ENCODE measurements at regions not wholly inside any gene's neighbourhood (a gene's known extent, or its start where the extent isn't known, plus 50 kb on each side); places are given as distances from the start of the nearest gene placed in this dataset.

DNA sequence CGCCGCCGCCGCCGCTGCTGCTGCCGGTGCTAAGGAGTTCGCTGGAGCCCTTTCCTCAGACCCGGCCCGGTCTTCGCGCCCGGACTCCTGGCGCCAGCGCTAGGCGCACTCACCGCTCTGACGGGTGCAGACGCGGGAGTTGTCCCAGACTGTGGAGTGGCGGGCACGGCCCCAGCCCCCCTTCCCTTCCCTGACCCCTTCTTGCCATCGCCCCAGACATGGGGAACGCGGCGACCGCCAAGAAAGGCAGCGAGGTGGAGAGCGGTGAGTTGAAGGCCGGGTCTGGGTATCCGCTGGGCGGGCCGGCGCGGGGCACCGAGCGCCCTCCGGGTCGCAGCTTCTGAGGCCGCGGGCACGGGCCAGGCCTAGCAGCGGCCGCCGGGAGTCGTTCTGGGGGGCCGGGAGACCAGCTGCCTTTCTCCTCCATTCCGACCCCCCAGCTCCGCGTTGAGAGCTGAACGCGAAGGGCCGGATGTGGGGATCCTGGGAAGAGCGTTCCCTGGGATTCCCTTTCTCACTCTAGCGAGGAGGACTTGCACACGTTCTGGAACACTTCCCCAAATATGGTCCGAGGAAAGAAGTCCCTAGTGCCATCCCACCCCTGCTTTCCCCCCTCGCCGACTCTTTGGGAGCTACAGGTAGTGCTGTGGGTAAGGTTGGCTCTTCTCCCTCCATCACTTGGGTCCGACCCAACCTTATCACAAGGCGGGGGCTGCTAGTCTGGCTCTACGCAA is 65.8 kb upstream of the PRKACB start:
- peak overlapping the region; percentile 87 for H3K4me3 ChIP-seq
- no peak for TF ChIP-seq CTCF (IDR thresholded peaks at IDR 0.05; ENCODE audit: control extremely low read depth, extremely low read depth)
- H3K27me3 ChIP-seq (ENCODE audit: control insufficient read depth in 3 of 3, insufficient read depth in 3 of 3, low read length in 2 of 3), result no peaks in the 10 kb centered on the region
- peak overlapping the region; percentile 52 to 90 for H3K9ac ChIP-seq (ENCODE audit: insufficient read depth in 1 of 2, low read length in 2 of 2)
- WGBS, 2 donors, result 1% methylated on average over 55 to 61 of the region's 61 CpGs
- peaks cover 0 to 3% (median 0%) of the 10 kb centered on the region in 4 donors for H3K36me3 ChIP-seq (ENCODE audit: control insufficient read depth in 4 of 4, insufficient read depth in 4 of 4, low read length in 4 of 4)
- H3K9me3 ChIP-seq (ENCODE audit: control insufficient read depth in 4 of 4, insufficient read depth in 3 of 4, low read length in 3 of 4), result no peaks in the 10 kb centered on the region
- ATAC-seq (ENCODE audit: insufficient read depth, low FRiP score) (peak; percentile 42), DNase-seq (peak; percentile 55 to 67 (median 65))
- peaks cover 0 to 17% (median 3%) of the 10 kb centered on the region in 5 donors for H3K4me1 ChIP-seq (ENCODE audit: control insufficient read depth in 5 of 5, insufficient read depth in 5 of 5, low read length in 5 of 5)
- peak overlapping the region; percentile 83 to 85 for H3K27ac ChIP-seq (ENCODE audit: low read depth in 1 of 2, low read length in 1 of 2)

DNA sequence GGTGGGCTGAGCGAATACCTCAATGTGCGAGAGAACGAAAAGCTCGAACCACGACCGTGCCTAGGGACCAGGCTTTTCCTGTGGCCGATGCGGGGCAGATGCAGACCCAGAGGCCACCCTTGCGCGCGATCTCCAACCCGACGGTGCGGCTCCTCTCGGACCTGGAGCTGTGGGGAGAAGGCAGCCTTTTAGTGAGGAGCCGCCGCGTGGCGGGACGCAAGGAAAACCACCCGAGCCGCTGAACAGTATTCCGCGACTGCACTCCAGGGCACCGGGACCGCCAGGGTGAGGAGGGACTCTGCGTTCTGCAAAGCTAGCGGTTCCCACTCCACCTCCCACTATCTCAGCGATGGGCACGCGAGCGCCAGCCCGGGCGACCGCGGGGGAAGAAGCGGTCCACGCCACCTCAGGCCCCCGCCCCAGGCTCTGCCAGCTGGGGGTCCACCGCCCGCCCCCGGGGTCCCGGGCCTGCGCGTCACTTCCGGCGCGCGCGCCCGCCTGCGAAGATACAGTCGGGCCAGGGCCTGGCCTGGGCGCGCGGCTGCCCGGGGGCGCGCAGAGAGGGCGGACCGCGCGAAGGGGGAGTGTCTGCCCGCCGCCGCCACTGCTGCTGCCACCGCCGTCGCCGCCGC is 66.5 kb upstream of the PRKACB start:
- ATAC-seq (ENCODE audit: insufficient read depth, low FRiP score) (peak; percentile 96), DNase-seq (peak; percentile 90 to 93 (median 92))
- Histone ChIP-seq H3K9ac (ENCODE audit: insufficient read depth in 1 of 2, low read length in 2 of 2) (peak overlapping the region; percentile 73 to 97), H3K4me3 (peak overlapping the region; percentile 87), H3K27me3 (ENCODE audit: control insufficient read depth in 3 of 3, insufficient read depth in 3 of 3, low read length in 2 of 3) (no peaks in the 10 kb centered on the region), H3K27ac (ENCODE audit: low read depth in 1 of 2, low read length in 1 of 2) (peak overlapping the region; percentile 85 to 93), H3K36me3 (ENCODE audit: control insufficient read depth in 4 of 4, insufficient read depth in 4 of 4, low read length in 4 of 4) (peaks cover 0 to 3% (median 0%) of the 10 kb centered on the region in 4 donors), H3K4me1 (ENCODE audit: control insufficient read depth in 5 of 5, insufficient read depth in 5 of 5, low read length in 5 of 5) (peaks cover 0 to 17% (median 3%) of the 10 kb centered on the region in 5 donors), H3K9me3 (ENCODE audit: control insufficient read depth in 4 of 4, insufficient read depth in 3 of 4, low read length in 3 of 4) (no peaks in the 10 kb centered on the region)
- 0 to 1% methylated on average over 62 to 71 of the region's 71 CpGs for WGBS, 2 donors
- TF ChIP-seq CTCF (IDR thresholded peaks at IDR 0.05; ENCODE audit: control extremely low read depth, extremely low read depth), result no peak

DNA sequence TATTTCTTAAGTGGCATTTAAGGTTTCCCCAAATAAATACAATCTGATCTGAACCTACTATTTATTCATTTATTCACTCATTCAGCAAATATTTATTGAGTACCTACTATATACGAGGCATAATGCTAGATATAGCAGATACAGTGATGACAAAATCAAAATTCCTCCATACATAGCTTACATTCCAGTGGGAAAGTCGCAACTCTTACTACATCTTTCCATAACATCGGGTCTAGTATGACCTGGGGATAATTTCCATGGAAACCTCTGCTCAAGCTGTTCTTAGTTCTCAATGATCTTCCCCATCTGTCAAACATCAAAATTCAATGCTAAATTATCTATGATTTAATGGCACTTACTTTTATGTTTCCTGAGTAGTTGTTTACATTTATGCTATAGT is 70.8 kb upstream of the PRKACB start:
- H3K4me3 ChIP-seq, result no peak overlapping the region
- H3K4me1 ChIP-seq (ENCODE audit: control insufficient read depth in 5 of 5, insufficient read depth in 5 of 5, low read length in 5 of 5), result peaks cover 0 to 9% (median 0%) of the 10 kb centered on the region in 5 donors
- no peak for TF ChIP-seq CTCF (IDR thresholded peaks at IDR 0.05; ENCODE audit: control extremely low read depth, extremely low read depth)
- 77 to 92% methylated on average over 3 of the region's 3 CpGs for WGBS, 2 donors
- H3K27me3 ChIP-seq (ENCODE audit: control insufficient read depth in 3 of 3, insufficient read depth in 3 of 3, low read length in 2 of 3), result no peaks in the 10 kb centered on the region
- H3K27ac ChIP-seq (ENCODE audit: low read depth in 1 of 2, low read length in 1 of 2), result no peak overlapping the region
- ATAC-seq (ENCODE audit: insufficient read depth, low FRiP score) (no peak), DNase-seq (no peak)
- H3K36me3 ChIP-seq (ENCODE audit: control insufficient read depth in 4 of 4, insufficient read depth in 4 of 4, low read length in 4 of 4), result peaks cover 0 to 3% (median 0%) of the 10 kb centered on the region in 4 donors
- peaks cover 0 to 8% (median 0%) of the 10 kb centered on the region in 4 donors for H3K9me3 ChIP-seq (ENCODE audit: control insufficient read depth in 4 of 4, insufficient read depth in 3 of 4, low read length in 3 of 4)
- H3K9ac ChIP-seq (ENCODE audit: insufficient read depth in 1 of 2, low read length in 2 of 2), result no peak overlapping the region

All from lung (tissue), 11 donors.